Omental fat pad (tissue), 3 donors: ENCODE measurements at regions not wholly inside any gene's neighbourhood (a gene's known extent, or its start where the extent isn't known, plus 50 kb on each side); places are given as distances from the start of the nearest gene placed in this dataset.

Experiments used
- ATAC-seq: fragments of 150-250 bp; one replicate; pipeline ENCODE4 v1.9.1; 2016; ENCODE audit warnings: mild to moderate bottlenecking, moderate library complexity; ENCODE audit not compliant: low FRiP score
- DNase-seq: peaks from one replicate; pipeline ENCODE4 v3.0.0-alpha.2; 2019; ENCODE audit warnings: low spot score
- CTCF ChIP-seq, 3 donors: fragments of 450-650 bp; IDR thresholded peaks; one replicate each; pipeline ENCODE4 v1.5.1; 2016 to 2017; ENCODE audit warnings: antibody characterized with exemption in 3 of 3, mild to moderate bottlenecking in 3 of 3, moderate library complexity in 2 of 3

DNA sequence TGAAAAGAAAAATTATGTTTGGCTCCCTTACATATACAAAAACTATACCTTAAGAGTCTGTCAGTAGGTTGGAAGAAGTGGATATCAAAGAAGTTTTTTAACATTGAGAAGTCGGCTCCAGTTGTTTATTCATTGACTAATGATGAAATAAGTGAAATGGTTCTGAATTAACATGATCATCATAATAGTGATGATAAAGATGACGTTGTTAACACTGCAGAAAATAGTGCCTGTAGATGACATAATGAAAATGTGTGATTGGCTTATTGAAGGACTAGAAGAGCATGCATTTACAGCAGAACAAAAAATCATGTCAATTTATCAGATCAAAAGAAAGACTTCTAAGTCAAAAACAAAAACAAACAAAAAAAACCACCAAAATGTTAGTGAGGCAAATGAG, 1125.4 kb upstream of the NXPH2 start:
- DNase-seq, result no peak
- TF ChIP-seq CTCF (IDR thresholded peaks at IDR 0.05), result no peak
- ATAC-seq, result no peak

GRCh38 chr2:139891636-139892035, 1111.4 kb upstream of the NXPH2 start:
- no peak for TF ChIP-seq CTCF (IDR thresholded peaks at IDR 0.05)
- DNase-seq (no peak), ATAC-seq (no peak)

GRCh38 chr2:139885921-139886498, 1105.8 kb upstream of the NXPH2 start:
- no peak for TF ChIP-seq CTCF (IDR thresholded peaks at IDR 0.05)
- ATAC-seq (no peak), DNase-seq (no peak)

DNA sequence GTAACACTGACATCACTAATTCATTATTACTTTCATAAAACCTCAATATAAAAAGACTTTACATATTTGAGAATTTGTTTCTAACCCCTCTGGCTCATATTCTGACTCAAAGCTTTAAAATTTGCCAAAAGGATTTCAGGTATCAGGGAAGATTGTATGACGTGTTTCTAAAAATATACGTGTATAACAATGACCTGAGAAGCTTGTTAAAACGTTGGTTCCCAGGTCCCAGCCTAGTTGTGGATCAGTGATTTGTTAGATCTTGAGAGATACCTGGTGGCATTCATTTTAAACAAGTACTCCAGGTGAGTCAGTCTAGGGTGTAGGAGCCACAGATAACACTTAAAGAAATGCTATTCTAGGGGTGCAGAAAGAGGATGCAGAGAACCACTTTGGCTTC, 1096.8 kb upstream of the NXPH2 start:
- DNase-seq, result no peak
- ATAC-seq, result no peak
- TF ChIP-seq CTCF (IDR thresholded peaks at IDR 0.05), result no peak

DNA sequence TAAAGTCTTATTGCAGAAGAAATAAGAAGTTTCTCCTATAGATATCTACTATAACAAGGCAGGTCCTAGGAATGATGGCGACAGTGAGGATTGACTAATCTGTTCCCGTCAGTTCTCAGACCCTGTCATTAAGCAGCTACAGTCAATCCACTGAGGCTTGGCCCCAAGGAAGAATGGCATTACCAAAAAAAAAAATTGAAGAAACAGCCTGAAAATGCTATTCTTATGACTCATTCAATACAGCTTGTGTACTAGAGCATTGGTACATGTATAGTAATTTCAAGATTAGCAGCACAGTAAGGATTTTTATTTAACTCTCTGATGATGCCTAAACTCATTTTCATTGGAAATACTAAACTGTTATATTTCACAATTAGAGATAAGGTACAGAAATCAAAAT, 1096.1 kb upstream of the NXPH2 start:
- ATAC-seq (no peak), DNase-seq (no peak)
- TF ChIP-seq CTCF (IDR thresholded peaks at IDR 0.05), result no peak

GRCh38 chr2:139872503-139872902, 1092.3 kb upstream of the NXPH2 start:
- no peak for DNase-seq
- TF ChIP-seq CTCF (IDR thresholded peaks at IDR 0.05), result no peak
- ATAC-seq, result no peak

GRCh38 chr2:139872032-139872431, 1091.8 kb upstream of the NXPH2 start:
- no peak for TF ChIP-seq CTCF (IDR thresholded peaks at IDR 0.05)
- ATAC-seq (no peak), DNase-seq (no peak)
